A673 (cell line): ENCODE measurements at regions not wholly inside any gene's neighbourhood (a gene's known extent, or its start where the extent isn't known, plus 50 kb on each side); places are given as distances from the start of the nearest gene placed in this dataset.

ENCODE experiments used
- CTCF ChIP-seq: fragments of 300-800, 200-600 bp; sonication (generic); conservative IDR thresholded peaks from 2 replicates; pipeline ENCODE4 v1.5.1; 2017; ENCODE audit warnings: low read depth, mild to moderate bottlenecking, antibody characterized with exemption, low read length, moderate library complexity, mixed read lengths
- EZH2 ChIP-seq: fragments of 200-600 bp; sonication (generic); IDR thresholded peaks from 2 replicates; pipeline ENCODE4 v1.6.1; 2017; ENCODE audit warnings: borderline replicate concordance, low read depth, mild to moderate bottlenecking, mixed read lengths, antibody characterized with exemption, low read length; ENCODE audit not compliant: poor library complexity, severe bottlenecking

GRCh38 chr3:30123755-30124154 is 482.6 kb upstream of the TGFBR2 start:
- no peak for TF ChIP-seq CTCF
- no peak for TF ChIP-seq EZH2
